ENCODE measurements at regions not wholly inside any gene's neighbourhood (a gene's known extent, or its start where the extent isn't known, plus 50 kb on each side); places are given as distances from the start of the nearest gene placed in this dataset.
"Not testable (repeated sequence)": the region's sequence is repeated elsewhere in the genome, so short reads cannot be mapped to it uniquely, and the experiment has no call there.

- no peak overlapping the region for H3K27ac ChIP-seq
- no peak for DNase-seq (ENCODE audit: low read depth, low spot score)
Observed at GRCh38 chr3:144556392-144556791, 584.8 kb downstream of the DIPK2A start.

GRCh38 chr3:144557515-144557914 is 585.9 kb downstream of the DIPK2A start:
- peak; percentile 0 for DNase-seq (ENCODE audit: low read depth, low spot score)
- no peak overlapping the region for H3K27ac ChIP-seq

- no peak overlapping the region for H3K27ac ChIP-seq
- DNase-seq (ENCODE audit: low read depth, low spot score): no peak
Observed at GRCh38 chr3:144564011-144564410, 592.4 kb downstream of the DIPK2A start.

- no peak for DNase-seq (ENCODE audit: low read depth, low spot score)
- no peak overlapping the region for H3K27ac ChIP-seq
Observed at GRCh38 chr3:144566320-144566719, 594.7 kb downstream of the DIPK2A start.

- H3K27ac ChIP-seq: no peak overlapping the region
- DNase-seq (ENCODE audit: low read depth, low spot score): no peak
Observed at GRCh38 chr3:144569651-144570050, 598.0 kb downstream of the DIPK2A start.

- no peak for DNase-seq (ENCODE audit: low read depth, low spot score)
- no peak overlapping the region for H3K27ac ChIP-seq
Observed at GRCh38 chr3:144583871-144584270, 612.2 kb downstream of the DIPK2A start.

GRCh38 chr3:144585408-144585807 is 613.8 kb downstream of the DIPK2A start:
- H3K27ac ChIP-seq: no peak overlapping the region
- no peak for DNase-seq (ENCODE audit: low read depth, low spot score)

GRCh38 chr3:144585953-144586352 is 614.3 kb downstream of the DIPK2A start:
- no peak for DNase-seq (ENCODE audit: low read depth, low spot score)
- H3K27ac ChIP-seq: no peak overlapping the region

- no peak for DNase-seq (ENCODE audit: low read depth, low spot score)
- H3K27ac ChIP-seq: no peak overlapping the region
Observed at GRCh38 chr3:144586382-144586781, 614.8 kb downstream of the DIPK2A start.

- DNase-seq (ENCODE audit: low read depth, low spot score): no peak
- no peak overlapping the region for H3K27ac ChIP-seq
Observed at GRCh38 chr3:144590854-144591253, 619.2 kb downstream of the DIPK2A start.

- no peak overlapping the region for H3K27ac ChIP-seq
- DNase-seq (ENCODE audit: low read depth, low spot score): no peak
Observed at GRCh38 chr3:144593881-144594280, 622.3 kb downstream of the DIPK2A start.

GRCh38 chr3:144620236-144620635 is 648.6 kb downstream of the DIPK2A start:
- H3K27ac ChIP-seq; DNase-seq (ENCODE audit: low read depth, low spot score): not testable (repeated sequence)

- H3K27ac ChIP-seq: no peak overlapping the region
- no peak for DNase-seq (ENCODE audit: low read depth, low spot score)
Observed at GRCh38 chr3:144622845-144623244, 651.2 kb downstream of the DIPK2A start.

GRCh38 chr3:144624656-144625055 is 653.0 kb downstream of the DIPK2A start:
- no peak overlapping the region for H3K27ac ChIP-seq
- no peak for DNase-seq (ENCODE audit: low read depth, low spot score)

- no peak for DNase-seq (ENCODE audit: low read depth, low spot score)
- H3K27ac ChIP-seq: no peak overlapping the region
Observed at GRCh38 chr3:144626835-144627234, 655.2 kb downstream of the DIPK2A start.

GRCh38 chr3:144629381-144629780 is 657.8 kb downstream of the DIPK2A start:
- no peak for DNase-seq (ENCODE audit: low read depth, low spot score)
- H3K27ac ChIP-seq: no peak overlapping the region

- no peak for DNase-seq (ENCODE audit: low read depth, low spot score)
- no peak overlapping the region for H3K27ac ChIP-seq
Observed at GRCh38 chr3:144636833-144637232, 665.2 kb downstream of the DIPK2A start.

GRCh38 chr3:144638009-144638408 is 666.4 kb downstream of the DIPK2A start:
- no peak overlapping the region for H3K27ac ChIP-seq
- DNase-seq (ENCODE audit: low read depth, low spot score): no peak

GRCh38 chr3:144643771-144644198 is 672.2 kb downstream of the DIPK2A start:
- H3K27ac ChIP-seq: no peak overlapping the region
- DNase-seq (ENCODE audit: low read depth, low spot score): no peak

GRCh38 chr3:144645300-144645699 is 673.7 kb downstream of the DIPK2A start:
- no peak overlapping the region for H3K27ac ChIP-seq
- no peak for DNase-seq (ENCODE audit: low read depth, low spot score)

GRCh38 chr3:144650380-144650779 is 678.8 kb downstream of the DIPK2A start:
- no peak for DNase-seq (ENCODE audit: low read depth, low spot score)

GRCh38 chr3:144652573-144652972 is 681.0 kb downstream of the DIPK2A start:
- no peak for DNase-seq (ENCODE audit: low read depth, low spot score)
- no peak overlapping the region for H3K27ac ChIP-seq

More at GRCh38 chr3:144650380-144650779, 678.8 kb downstream of the DIPK2A start:
- H3K27ac ChIP-seq: no peak overlapping the region

GRCh38 chr3:144655423-144655822 is 683.8 kb downstream of the DIPK2A start:
- no peak for DNase-seq (ENCODE audit: low read depth, low spot score)
- H3K27ac ChIP-seq: no peak overlapping the region

Data from epithelial cell of prostate (primary cell).